ENCODE measurements at regions not wholly inside any gene's neighbourhood (a gene's known extent, or its start where the extent isn't known, plus 50 kb on each side); places are given as distances from the start of the nearest gene placed in this dataset.

DNA sequence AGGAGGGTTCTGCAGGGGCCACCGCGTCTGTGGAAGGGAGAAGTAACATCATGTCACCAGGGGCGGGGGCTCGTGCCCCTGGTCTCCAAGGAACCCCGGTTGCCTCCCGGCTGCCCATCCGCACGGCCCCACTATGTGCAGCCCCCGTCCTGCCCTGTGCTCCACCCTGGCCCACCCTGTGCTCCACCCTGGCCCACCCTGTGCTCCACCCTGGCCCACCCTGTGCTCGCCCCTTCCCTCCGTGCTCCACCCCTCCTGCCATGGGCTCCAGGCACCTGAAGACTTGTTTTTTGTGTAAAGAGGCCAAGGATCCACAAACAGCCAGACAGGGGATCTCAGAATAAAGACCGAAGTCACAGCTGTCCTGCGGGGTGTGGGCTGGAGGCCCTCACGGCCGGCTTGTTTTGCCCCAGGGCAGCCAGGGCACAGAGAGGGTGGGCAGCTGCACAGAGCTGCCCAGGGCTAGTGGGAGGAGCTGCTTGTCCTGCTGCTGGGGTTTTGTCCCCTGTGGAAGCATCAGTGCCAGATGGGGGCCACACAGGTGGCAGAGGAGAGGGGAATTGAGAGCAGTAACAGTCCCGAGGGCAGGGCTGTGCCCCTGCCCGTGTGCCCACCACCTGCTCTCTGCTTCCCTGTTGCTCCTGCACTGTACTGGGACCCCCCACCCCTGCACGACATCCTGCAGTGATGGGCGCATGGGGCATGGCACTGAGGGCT, 147.0 kb upstream of the CIBAR2 start:
- no peak for ATAC-seq
- intact Hi-C loops (cut with DNase I), result loop anchor here in 1 of 3 donors (10.0 kb wide), 1 partner anchor 144 kb away; the partner anchor contains the start of gene CIBAR2
- no peak overlapping the region for H3K27ac ChIP-seq
- no peak for DNase-seq
- no peaks in the 10 kb centered on the region for H3K36me3 ChIP-seq
- peaks cover 0 to under 1% (median 0%) of the 10 kb centered on the region in 3 donors for H3K4me1 ChIP-seq
- H3K4me3 ChIP-seq, result no peak overlapping the region
- no peaks in the 10 kb centered on the region for H3K9me3 ChIP-seq
- 86 to 88% methylated on average over 19 of the region's 19 CpGs for whole genome bisulfite sequencing, 2 donors
- no peak for FAIRE-seq
- no peaks in the 10 kb centered on the region for H3K27me3 ChIP-seq
- TF ChIP-seq, protein P1, sequence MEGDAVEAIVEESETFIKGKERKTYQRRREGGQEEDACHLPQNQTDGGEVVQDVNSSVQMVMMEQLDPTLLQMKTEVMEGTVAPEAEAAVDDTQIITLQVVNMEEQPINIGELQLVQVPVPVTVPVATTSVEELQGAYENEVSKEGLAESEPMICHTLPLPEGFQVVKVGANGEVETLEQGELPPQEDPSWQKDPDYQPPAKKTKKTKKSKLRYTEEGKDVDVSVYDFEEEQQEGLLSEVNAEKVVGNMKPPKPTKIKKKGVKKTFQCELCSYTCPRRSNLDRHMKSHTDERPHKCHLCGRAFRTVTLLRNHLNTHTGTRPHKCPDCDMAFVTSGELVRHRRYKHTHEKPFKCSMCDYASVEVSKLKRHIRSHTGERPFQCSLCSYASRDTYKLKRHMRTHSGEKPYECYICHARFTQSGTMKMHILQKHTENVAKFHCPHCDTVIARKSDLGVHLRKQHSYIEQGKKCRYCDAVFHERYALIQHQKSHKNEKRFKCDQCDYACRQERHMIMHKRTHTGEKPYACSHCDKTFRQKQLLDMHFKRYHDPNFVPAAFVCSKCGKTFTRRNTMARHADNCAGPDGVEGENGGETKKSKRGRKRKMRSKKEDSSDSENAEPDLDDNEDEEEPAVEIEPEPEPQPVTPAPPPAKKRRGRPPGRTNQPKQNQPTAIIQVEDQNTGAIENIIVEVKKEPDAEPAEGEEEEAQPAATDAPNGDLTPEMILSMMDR (IDR thresholded peaks at IDR 0.05), result no peak

- no peak for FAIRE-seq
- TF ChIP-seq, protein P1 (IDR thresholded peaks at IDR 0.05), result no peak
- ATAC-seq, result peak in 1 of 4 donors; percentile 17
- WGBS, 2 donors, result 82% methylated on average over 9 of the region's 9 CpGs
- Histone ChIP-seq H3K27ac (no peak overlapping the region), H3K36me3 (no peaks in the 10 kb centered on the region), H3K9me3 (no peaks in the 10 kb centered on the region), H3K4me3 (no peak overlapping the region), H3K4me1 (no peaks in the 10 kb centered on the region), H3K27me3 (no peaks in the 10 kb centered on the region)
- intact Hi-C loops (cut with DNase I), result loop anchor here in 1 of 3 donors (10.0 kb wide), 1 partner anchor 145 kb away; the partner anchor contains the start of gene CIBAR2
- no peak for DNase-seq
These were observed 147.5 kb upstream of the CIBAR2 start for GRCh38 chr16:85259832-85260167.

DNA sequence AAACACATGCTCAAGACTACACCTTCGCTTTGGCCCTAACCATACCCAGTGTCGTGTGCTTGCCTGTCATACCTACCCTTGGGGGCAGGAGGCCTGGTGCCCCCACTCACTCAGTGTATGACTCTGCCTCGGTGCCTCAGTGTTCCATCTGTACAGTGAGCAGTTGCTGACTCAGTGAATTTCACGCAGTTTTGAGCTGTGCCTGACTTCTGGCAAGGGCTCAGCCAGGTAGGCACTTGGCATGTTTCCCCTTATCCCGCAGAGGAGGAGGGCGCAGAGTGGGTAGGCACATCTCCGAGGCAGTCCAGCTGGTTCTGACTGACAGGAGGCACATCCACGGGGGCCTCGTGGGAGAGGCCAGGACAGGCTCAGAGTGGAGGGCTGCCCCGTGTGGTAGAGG, 148.9 kb upstream of the CIBAR2 start:
- H3K4me3 ChIP-seq, result no peak overlapping the region
- no peaks in the 10 kb centered on the region for H3K27me3 ChIP-seq
- no peaks in the 10 kb centered on the region for H3K36me3 ChIP-seq
- TF ChIP-seq, protein P1 (IDR thresholded peaks at IDR 0.05), result no peak
- ATAC-seq (peak in 3 of 4 donors; percentile 11 to 35 (median 27)), DNase-seq (no peak), FAIRE-seq (no peak)
- no peak overlapping the region for H3K27ac ChIP-seq
- H3K9me3 ChIP-seq, result no peaks in the 10 kb centered on the region
- 80 to 83% methylated on average over 10 of the region's 10 CpGs for WGBS, 2 donors
- no peaks in the 10 kb centered on the region for H3K4me1 ChIP-seq
- intact Hi-C loops (cut with DNase I), result no loop called here

- TF ChIP-seq, protein P1 (IDR thresholded peaks at IDR 0.05), result no peak
- intact Hi-C loops (cut with DNase I), result no loop called here
- no peak overlapping the region for H3K4me3 ChIP-seq
- no peaks in the 10 kb centered on the region for H3K36me3 ChIP-seq
- 91 to 92% methylated on average over 27 of the region's 27 CpGs for whole genome bisulfite sequencing, 2 donors
- H3K27ac ChIP-seq, result no peak overlapping the region
- FAIRE-seq (no peak), DNase-seq (no peak), ATAC-seq (no peak)
- H3K4me1 ChIP-seq, result no peaks in the 10 kb centered on the region
- H3K9me3 ChIP-seq, result no peaks in the 10 kb centered on the region
- H3K27me3 ChIP-seq, result no peaks in the 10 kb centered on the region
These were observed 149.6 kb upstream of the CIBAR2 start for GRCh38 chr16:85261657-85262557.

Data from pancreas (tissue), 10 donors.